IMR-90 (cell line): ENCODE measurements at regions not wholly inside any gene's neighbourhood (a gene's known extent, or its start where the extent isn't known, plus 50 kb on each side); places are given as distances from the start of the nearest gene placed in this dataset.

ENCODE experiments used
- ATAC-seq: fragments of 200-7000 bp; cut with Tn5 transposase; 2 replicates; pipeline ENCODE4 v1.9.1; 2020; ENCODE audit warnings: low read depth, mild to moderate bottlenecking, moderate library complexity
- BruUV-seq: library from RNA; stranded (reverse); fragments of 400-500 nt; replicated peaks from 2 replicates; lab custom pipeline; 2021; lab: Mats Ljungman, UMichigan
- CTCF ChIA-PET: fragments of 300-600 bp; formaldehyde crosslinking; extraction: SDS; loops from one replicate; lab custom pipeline; 2021; ENCODE audit warnings: antibody characterized with exemption; lab: Yijun Ruan, JAX
- POLR2A ChIA-PET: fragments of 300-600 bp; sonication (Branson Sonifier 250); formaldehyde crosslinking; loops from one replicate; lab custom pipeline; 2022; ENCODE audit warnings: antibody characterized with exemption; ENCODE audit not compliant: unreplicated experiment; lab: Charles Lee
- DNase-seq: peaks from one replicate; pipeline ENCODE4 v3.0.0; 2013
- H2AFZ ChIP-seq: replicated peaks from 2 replicates; pipeline ENCODE3; 2013; ENCODE audit warnings: low read length, mild to moderate bottlenecking; ENCODE audit not compliant: poor library complexity
- H2AK5ac ChIP-seq: 2 replicates; pipeline ENCODE4 v1.6.1; 2013; ENCODE audit warnings: low read depth, low read length, inconsistent platforms
- H2AK9ac ChIP-seq: replicated peaks from 2 replicates; pipeline ENCODE3; 2013; ENCODE audit warnings: mild to moderate bottlenecking, low read depth, low read length, moderate library complexity; ENCODE audit not compliant: poor library complexity
- H2BK120ac ChIP-seq: 2 replicates; pipeline ENCODE4 v1.6.1; 2013; ENCODE audit warnings: low read depth, low read length, inconsistent platforms
- H2BK15ac ChIP-seq: 3 replicates; pipeline ENCODE4 v1.6.1; 2013; ENCODE audit warnings: low read depth, low read length, inconsistent platforms
- H2BK20ac ChIP-seq: 2 replicates; pipeline ENCODE4 v1.6.1; 2013; ENCODE audit warnings: low read depth, mild to moderate bottlenecking, inconsistent platforms, low read length, moderate library complexity
- H2BK5ac ChIP-seq: 2 replicates; pipeline ENCODE4 v1.6.1; 2013; ENCODE audit warnings: mild to moderate bottlenecking, low read depth, low read length, inconsistent platforms; ENCODE audit not compliant: poor library complexity, severe bottlenecking
- H3K14ac ChIP-seq: replicated peaks from 2 replicates; pipeline ENCODE4 v1.6.1; 2013; ENCODE audit warnings: low read depth, low read length, inconsistent platforms
- H3K18ac ChIP-seq: 2 replicates; pipeline ENCODE4 v1.6.1; 2013; ENCODE audit warnings: low read depth, low read length, control low read depth
- H3K23ac ChIP-seq: 2 replicates; pipeline ENCODE4 v1.6.1; 2013; ENCODE audit warnings: low read depth, low read length, inconsistent platforms
- H3K27ac ChIP-seq: 2 replicates; pipeline ENCODE4 v1.5.1; 2013; ENCODE audit warnings: mild to moderate bottlenecking, control low read depth, low read length; ENCODE audit not compliant: insufficient read depth
- H3K27me3 ChIP-seq: 2 replicates; pipeline ENCODE4 v1.6.1; 2013; ENCODE audit warnings: low read length; ENCODE audit not compliant: control insufficient read depth, insufficient read depth
- H3K36me3 ChIP-seq: 2 replicates; pipeline ENCODE4 v1.6.1; 2013; ENCODE audit warnings: low read length, mixed read lengths; ENCODE audit not compliant: control insufficient read depth, insufficient read depth
- H3K4ac ChIP-seq: 2 replicates; pipeline ENCODE4 v1.6.1; 2013; ENCODE audit warnings: low read depth, low read length, inconsistent platforms
- H3K4me1 ChIP-seq: 2 replicates; pipeline ENCODE4 v1.6.1; 2013; ENCODE audit warnings: low read length, mixed read lengths; ENCODE audit not compliant: control insufficient read depth, insufficient read depth
- H3K4me2 ChIP-seq: 2 replicates; pipeline ENCODE4 v1.6.1; 2013; ENCODE audit warnings: low read depth, mild to moderate bottlenecking, control low read depth, low read length, moderate library complexity
- H3K4me3 ChIP-seq: 2 replicates; pipeline ENCODE4 v1.5.1; 2013; ENCODE audit warnings: low read depth, mild to moderate bottlenecking, control low read depth, low read length, moderate library complexity; ENCODE audit not compliant: insufficient read depth
- H3K56ac ChIP-seq: 2 replicates; pipeline ENCODE4 v1.6.1; 2013; ENCODE audit warnings: low read length, inconsistent platforms; ENCODE audit not compliant: insufficient read depth; ENCODE audit errors: extremely low read depth
- H3K79me1 ChIP-seq, 2 experiments: 2 replicates each; pipeline ENCODE4 v1.6.1; 2013; ENCODE audit warnings: low read length in 2 of 2, inconsistent platforms in 1 of 2, low read depth in 1 of 2
- H3K9ac ChIP-seq: 2 replicates; pipeline ENCODE4 v1.6.1; 2013; ENCODE audit warnings: low read depth, low read length, control low read depth
- H3K9me1 ChIP-seq: 2 replicates; pipeline ENCODE4 v1.6.1; 2013; ENCODE audit warnings: low read length, inconsistent platforms; ENCODE audit not compliant: insufficient read depth
- H3K9me3 ChIP-seq: 2 replicates; pipeline ENCODE4 v1.6.1; 2013; ENCODE audit warnings: low read length; ENCODE audit not compliant: control insufficient read depth, insufficient read depth
- H4K20me1 ChIP-seq: 2 replicates; pipeline ENCODE4 v1.6.1; 2013; ENCODE audit warnings: low read length, inconsistent platforms; ENCODE audit not compliant: insufficient read depth
- H4K5ac ChIP-seq: 2 replicates; pipeline ENCODE4 v1.6.1; 2013; ENCODE audit warnings: mild to moderate bottlenecking, low read depth, low read length, control low read depth
- H4K8ac ChIP-seq, 2 experiments: 2 replicates each; pipeline ENCODE4 v1.6.1; 2013; ENCODE audit warnings: low read depth in 2 of 2, low read length in 2 of 2, control low read depth in 1 of 2, inconsistent platforms in 1 of 2
- H4K91ac ChIP-seq: 2 replicates; pipeline ENCODE4 v1.6.1; 2013; ENCODE audit warnings: low read depth, low read length, inconsistent platforms; ENCODE audit not compliant: insufficient read depth
- BHLHE40 ChIP-seq: fragments of 150-350 bp; IDR thresholded peaks from 2 replicates; pipeline ENCODE4 v1.6.1; 2016; ENCODE audit warnings: mild to moderate bottlenecking, low read depth, low read length
- CEBPB ChIP-seq: IDR thresholded peaks from 2 replicates; pipeline ENCODE4 v1.6.1; 2012; ENCODE audit warnings: low read depth, low read length, improper control_type of control experiment
- CHD1 ChIP-seq: IDR thresholded peaks from 2 replicates; pipeline ENCODE4 v1.6.1; 2012; ENCODE audit warnings: low read depth, low read length, improper control_type of control experiment
- FOS ChIP-seq: fragments of 150-350 bp; IDR thresholded peaks from 2 replicates; pipeline ENCODE4 v1.6.1; 2016; ENCODE audit warnings: low read depth, low read length
- MAFK ChIP-seq: IDR thresholded peaks from 2 replicates; pipeline ENCODE4 v1.6.1; 2012; ENCODE audit warnings: low read depth, low read length, improper control_type of control experiment
- MAZ ChIP-seq: IDR thresholded peaks from 2 replicates; pipeline ENCODE4 v1.6.1; 2012; ENCODE audit warnings: low read depth, mild to moderate bottlenecking, low read length, improper control_type of control experiment, moderate library complexity, borderline replicate concordance
- MXI1 ChIP-seq: IDR thresholded peaks from 2 replicates; pipeline ENCODE4 v1.6.1; 2012; ENCODE audit warnings: low read depth, mild to moderate bottlenecking, low read length, moderate library complexity, borderline replicate concordance
- RCOR1 ChIP-seq: IDR thresholded peaks from 2 replicates; pipeline ENCODE4 v1.6.1; 2012; ENCODE audit warnings: mild to moderate bottlenecking, low read length, improper control_type of control experiment; ENCODE audit not compliant: insufficient replicate concordance
- RFX5 ChIP-seq: IDR thresholded peaks from 2 replicates; pipeline ENCODE4 v1.8.0; 2012; ENCODE audit warnings: low read depth, mild to moderate bottlenecking, low read length, moderate library complexity
- SMC3 ChIP-seq: fragments of 150-350 bp; IDR thresholded peaks from 2 replicates; pipeline ENCODE4 v1.6.1; 2016; ENCODE audit warnings: low read depth, mild to moderate bottlenecking, antibody characterized with exemption, low read length, moderate library complexity
- USF2 ChIP-seq: fragments of 150-350 bp; IDR thresholded peaks from 2 replicates; pipeline ENCODE4 v1.6.1; 2017; ENCODE audit warnings: mild to moderate bottlenecking, antibody characterized with exemption, low read length, low read depth
- WGBS, 2 experiments: methylation state at CpG; one replicate each; pipeline versions ENCODE4 v1.1.5 to v1.1.7; 2013; ENCODE audit warnings: missing lambda C conversion rate in 2 of 2; ENCODE audit not compliant: insufficient read length in 1 of 2; ENCODE audit errors: extremely low coverage in 2 of 2; 5-methylcytosine and 5-hydroxymethylcytosine counted together
- dilution Hi-C: fragments of 300-500 bp; cut with HindIII; formaldehyde crosslinking; loops from one replicate; pipeline ENCODE4 v1.14.3; 2018; ENCODE audit warnings: low sequenced_read_pairs; ENCODE audit not compliant: unreplicated experiment
- in situ Hi-C: fragments of 300-500 bp; cut with MboI; formaldehyde crosslinking; loops from 3 replicates; pipeline ENCODE4 v1.14.3; 2019; ENCODE audit warnings: low sequenced_read_pairs, inconsistent platforms, mixed read lengths
- intact Hi-C: fragments of 100-400 bp; cut with micrococcal nuclease; formaldehyde crosslinking; loops from 2 replicates; pipeline ENCODE4 v1.10.0; 2022
- TF ChIP-seq, protein P1 (sequence below): fragments of 150-350 bp; IDR thresholded peaks from 2 replicates; pipeline ENCODE4 v1.6.1; 2016; ENCODE audit warnings: low read depth, mild to moderate bottlenecking, low read length, moderate library complexity, borderline replicate concordance
- TF ChIP-seq, protein P2 (sequence below): conservative IDR thresholded peaks from 2 replicates; pipeline ENCODE4 v1.5.1; 2012; ENCODE audit warnings: mild to moderate bottlenecking, low read depth, low read length, improper control_type of control experiment

DNA sequence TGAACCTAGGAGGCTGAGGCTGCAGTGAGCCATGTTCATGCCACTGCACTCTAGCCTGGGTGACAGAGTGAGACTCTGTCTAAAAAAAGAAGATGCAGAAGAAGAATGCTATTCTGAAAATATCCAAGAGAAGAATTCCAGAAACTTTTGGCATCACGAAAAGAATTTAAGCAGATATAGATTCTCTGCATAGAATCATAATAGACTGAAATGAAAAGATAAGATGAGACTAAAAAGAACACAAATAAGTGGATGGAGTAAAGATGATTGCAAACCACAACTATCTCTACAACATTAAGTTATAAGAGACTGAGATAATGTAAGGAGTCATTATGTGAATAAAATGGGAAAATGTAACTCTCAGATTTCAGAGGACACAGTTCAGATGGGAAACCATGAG lies 140.7 kb upstream of the TMC3 start:
- dilution Hi-C loops, result no loop called here
- H2AK5ac ChIP-seq, result no peak overlapping the region
- no peak overlapping the region for H3K4me2 ChIP-seq
- no peak overlapping the region for H3K56ac ChIP-seq
- no peak overlapping the region for H3K18ac ChIP-seq
- H4K8ac ChIP-seq, result no peak overlapping the region
- H3K4ac ChIP-seq, result no peak overlapping the region
- H2BK15ac ChIP-seq, result no peak overlapping the region
- ChIA-PET CTCF (no interaction called here), POLR2A (no interaction called here)
- H3K27me3 ChIP-seq, result no peaks in the 10 kb centered on the region
- H4K5ac ChIP-seq, result no peak overlapping the region
- H4K91ac ChIP-seq, result no peak overlapping the region
- H3K4me3 ChIP-seq, result no peak overlapping the region
- no CpG with 5 or more reads among the region's 1 CpG for WGBS, 2 experiments
- H2BK5ac ChIP-seq, result no peak overlapping the region
- H3K9ac ChIP-seq, result no peak overlapping the region
- no peak overlapping the region for H2AK9ac ChIP-seq
- no peaks in the 10 kb centered on the region for H4K20me1 ChIP-seq
- no peak for TF ChIP-seq USF2
- TF ChIP-seq RCOR1, result no peak
- TF ChIP-seq MAFK, result no peak
- no peak for TF ChIP-seq MXI1
- TF ChIP-seq, protein P1, sequence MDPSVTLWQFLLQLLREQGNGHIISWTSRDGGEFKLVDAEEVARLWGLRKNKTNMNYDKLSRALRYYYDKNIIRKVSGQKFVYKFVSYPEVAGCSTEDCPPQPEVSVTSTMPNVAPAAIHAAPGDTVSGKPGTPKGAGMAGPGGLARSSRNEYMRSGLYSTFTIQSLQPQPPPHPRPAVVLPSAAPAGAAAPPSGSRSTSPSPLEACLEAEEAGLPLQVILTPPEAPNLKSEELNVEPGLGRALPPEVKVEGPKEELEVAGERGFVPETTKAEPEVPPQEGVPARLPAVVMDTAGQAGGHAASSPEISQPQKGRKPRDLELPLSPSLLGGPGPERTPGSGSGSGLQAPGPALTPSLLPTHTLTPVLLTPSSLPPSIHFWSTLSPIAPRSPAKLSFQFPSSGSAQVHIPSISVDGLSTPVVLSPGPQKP, result no peak
- TF ChIP-seq CHD1, result no peak
- TF ChIP-seq, protein P2, sequence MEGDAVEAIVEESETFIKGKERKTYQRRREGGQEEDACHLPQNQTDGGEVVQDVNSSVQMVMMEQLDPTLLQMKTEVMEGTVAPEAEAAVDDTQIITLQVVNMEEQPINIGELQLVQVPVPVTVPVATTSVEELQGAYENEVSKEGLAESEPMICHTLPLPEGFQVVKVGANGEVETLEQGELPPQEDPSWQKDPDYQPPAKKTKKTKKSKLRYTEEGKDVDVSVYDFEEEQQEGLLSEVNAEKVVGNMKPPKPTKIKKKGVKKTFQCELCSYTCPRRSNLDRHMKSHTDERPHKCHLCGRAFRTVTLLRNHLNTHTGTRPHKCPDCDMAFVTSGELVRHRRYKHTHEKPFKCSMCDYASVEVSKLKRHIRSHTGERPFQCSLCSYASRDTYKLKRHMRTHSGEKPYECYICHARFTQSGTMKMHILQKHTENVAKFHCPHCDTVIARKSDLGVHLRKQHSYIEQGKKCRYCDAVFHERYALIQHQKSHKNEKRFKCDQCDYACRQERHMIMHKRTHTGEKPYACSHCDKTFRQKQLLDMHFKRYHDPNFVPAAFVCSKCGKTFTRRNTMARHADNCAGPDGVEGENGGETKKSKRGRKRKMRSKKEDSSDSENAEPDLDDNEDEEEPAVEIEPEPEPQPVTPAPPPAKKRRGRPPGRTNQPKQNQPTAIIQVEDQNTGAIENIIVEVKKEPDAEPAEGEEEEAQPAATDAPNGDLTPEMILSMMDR, result no peak
- TF ChIP-seq FOS, result no peak
- no peak for TF ChIP-seq RFX5
- TF ChIP-seq SMC3, result no peak
- TF ChIP-seq BHLHE40, result no peak
- no peak for TF ChIP-seq CEBPB
- TF ChIP-seq MAZ, result no peak
- intact Hi-C loops, result no loop called here
- H3K14ac ChIP-seq, result no peak overlapping the region
- no peaks in the 10 kb centered on the region for H3K9me3 ChIP-seq
- ATAC-seq (no peak), DNase-seq (no peak)
- H2AFZ ChIP-seq, result no peak overlapping the region
- H2BK120ac ChIP-seq, result no peak overlapping the region
- H2BK20ac ChIP-seq, result no peak overlapping the region
- no peaks in the 10 kb centered on the region for H3K9me1 ChIP-seq
- H3K79me1 ChIP-seq, result no peaks in the 10 kb centered on the region
- H3K4me1 ChIP-seq, result peaks cover 4% of the 10 kb centered on the region; the same call in 1 of the 2 replicates
- BruUV-seq, result no TSS peak
- in situ Hi-C loops, result no loop called here
- no peak overlapping the region for H3K23ac ChIP-seq
- no peak overlapping the region for H3K27ac ChIP-seq
- H3K36me3 ChIP-seq, result no peaks in the 10 kb centered on the region
